Right lobe of liver (tissue), 6 donors: ENCODE measurements at regions not wholly inside any gene's neighbourhood (a gene's known extent, or its start where the extent isn't known, plus 50 kb on each side); places are given as distances from the start of the nearest gene placed in this dataset.

ENCODE experiments used
- ATAC-seq, 4 donors: fragments of 200-7000 bp; cut with Tn5 transposase; one replicate each; pipeline ENCODE4 v1.9.1; 2020; ENCODE audit warnings: mild to moderate bottlenecking in 4 of 4, moderate library complexity in 4 of 4
- DNase-seq, 3 donors: peaks; one replicate each; pipeline ENCODE4 v3.0.0-alpha.2; 2020
- H3K27ac ChIP-seq, 3 donors: fragments of 200-600 bp; one replicate each; pipeline ENCODE4 v1.8.0; 2022
- H3K27me3 ChIP-seq, 2 donors: fragments of 200-600 bp; one replicate each; pipeline ENCODE4 v1.8.0; 2022
- H3K36me3 ChIP-seq, 4 donors: fragments of 200-600 bp; sonication (generic) in 1 of 4; one replicate each; pipeline versions ENCODE4 v1.5.1 to v1.8.0; 2017 to 2022; ENCODE audit warnings: control low read depth in 1 of 4
- H3K4me1 ChIP-seq, 4 donors: fragments of 200-600 bp; sonication (generic) in 1 of 4; one replicate each; pipeline versions ENCODE4 v1.5.1 to v1.8.0; 2017 to 2022; ENCODE audit warnings: control low read depth in 1 of 4
- H3K4me3 ChIP-seq, 3 donors: fragments of 200-600 bp; one replicate each; pipeline ENCODE4 v1.8.0; 2022
- H3K9me3 ChIP-seq, 4 donors: fragments of 200-600 bp; sonication (generic) in 1 of 4; one replicate each; pipeline versions ENCODE4 v1.5.1 to v1.8.0; 2017 to 2022; ENCODE audit warnings: control low read depth in 1 of 4
- POLR2A ChIP-seq: fragments of 450-650 bp; IDR thresholded peaks from one replicate; pipeline ENCODE4 v1.6.1; 2017; ENCODE audit warnings: antibody characterized with exemption, mild to moderate bottlenecking
- WGBS: methylation state at CpG from one replicate; pipeline ENCODE4 v1.1.6; 2018; ENCODE audit warnings: low coverage, low lambda C conversion rate; ENCODE audit not compliant: insufficient coverage; ENCODE audit errors: missing lambda C conversion rate; 5-methylcytosine and 5-hydroxymethylcytosine counted together
- intact Hi-C, 2 donors: fragments of 100-400 bp; cut with DNase I; formaldehyde crosslinking; loops; one replicate each; pipeline versions ENCODE4 v1.11.2 to v1.14.1; 2022
- TF ChIP-seq, protein P1 (sequence below), 4 donors: fragments of 200-600 bp in 3 of 4; fragments of 450-650 bp in 1 of 4; IDR thresholded peaks; one replicate each; pipeline versions ENCODE4 v1.5.1 to v1.8.0; 2016 to 2022; ENCODE audit warnings: antibody characterized with exemption in 4 of 4, mild to moderate bottlenecking in 2 of 4
- donor health status: DM: no; HTN: yes; CAD: no.
- donor health status: DM: no; HTN: no; CAD: no.
- donor health status: DM: no; HTN: no; CAD: no.
- donor health status: DM: no; HTN: yes; CAD: no.
- donor health status: DM: no; HTN: yes; CAD: no.

- H3K4me3 ChIP-seq, result no peak overlapping the region
- intact Hi-C loops, result no loop called here
- ATAC-seq, result peak in 2 of 4 donors; percentile 9 to 26
- no peak overlapping the region for H3K27ac ChIP-seq
- no peaks in the 10 kb centered on the region for H3K27me3 ChIP-seq
- no peak for DNase-seq
- no peaks in the 10 kb centered on the region for H3K9me3 ChIP-seq
- peaks cover 0 to 29% (median 14%) of the 10 kb centered on the region in 4 donors for H3K4me1 ChIP-seq
- no peaks in the 10 kb centered on the region for H3K36me3 ChIP-seq
- WGBS, result 71% methylated on average over 5 of the region's 5 CpGs
- TF ChIP-seq POLR2A, result no peak
- TF ChIP-seq, protein P1, sequence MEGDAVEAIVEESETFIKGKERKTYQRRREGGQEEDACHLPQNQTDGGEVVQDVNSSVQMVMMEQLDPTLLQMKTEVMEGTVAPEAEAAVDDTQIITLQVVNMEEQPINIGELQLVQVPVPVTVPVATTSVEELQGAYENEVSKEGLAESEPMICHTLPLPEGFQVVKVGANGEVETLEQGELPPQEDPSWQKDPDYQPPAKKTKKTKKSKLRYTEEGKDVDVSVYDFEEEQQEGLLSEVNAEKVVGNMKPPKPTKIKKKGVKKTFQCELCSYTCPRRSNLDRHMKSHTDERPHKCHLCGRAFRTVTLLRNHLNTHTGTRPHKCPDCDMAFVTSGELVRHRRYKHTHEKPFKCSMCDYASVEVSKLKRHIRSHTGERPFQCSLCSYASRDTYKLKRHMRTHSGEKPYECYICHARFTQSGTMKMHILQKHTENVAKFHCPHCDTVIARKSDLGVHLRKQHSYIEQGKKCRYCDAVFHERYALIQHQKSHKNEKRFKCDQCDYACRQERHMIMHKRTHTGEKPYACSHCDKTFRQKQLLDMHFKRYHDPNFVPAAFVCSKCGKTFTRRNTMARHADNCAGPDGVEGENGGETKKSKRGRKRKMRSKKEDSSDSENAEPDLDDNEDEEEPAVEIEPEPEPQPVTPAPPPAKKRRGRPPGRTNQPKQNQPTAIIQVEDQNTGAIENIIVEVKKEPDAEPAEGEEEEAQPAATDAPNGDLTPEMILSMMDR (IDR thresholded peaks at IDR 0.05), result no peak
These were observed 263.2 kb downstream of the CNTN3 start for GRCh38 chr3:74351213-74351612.

DNA sequence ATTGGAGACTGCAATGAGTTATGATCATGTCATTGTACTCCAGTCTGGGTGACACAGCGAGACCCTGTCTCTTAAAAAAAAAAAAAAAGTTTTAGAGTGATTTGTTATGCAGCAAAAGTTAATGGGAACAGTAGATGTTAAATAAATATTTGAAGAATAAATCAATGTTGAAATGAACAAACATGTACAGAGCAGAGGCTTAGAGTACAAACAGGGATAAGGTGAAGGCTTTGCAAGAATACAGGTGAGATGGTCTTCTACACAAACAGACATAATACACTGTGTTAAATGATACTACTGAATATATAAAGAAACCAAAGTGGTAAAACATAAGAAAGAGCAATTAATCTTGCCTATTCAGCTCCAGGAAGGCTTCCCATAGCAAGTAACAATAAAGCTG lies 265.4 kb downstream of the CNTN3 start:
- peaks cover 0 to 29% (median 14%) of the 10 kb centered on the region in 4 donors for H3K4me1 ChIP-seq
- no peaks in the 10 kb centered on the region for H3K36me3 ChIP-seq
- no peaks in the 10 kb centered on the region for H3K27me3 ChIP-seq
- WGBS, result 9% methylated on average over 1 of the region's 1 CpG
- DNase-seq (no peak), ATAC-seq (peak; percentile 77 to 89 (median 81))
- no peaks in the 10 kb centered on the region for H3K9me3 ChIP-seq
- H3K4me3 ChIP-seq, result no peak overlapping the region
- peak overlapping the region; percentile 29 to 37 (median 37) for H3K27ac ChIP-seq
- intact Hi-C loops, result no loop called here
- TF ChIP-seq POLR2A, result no peak
- TF ChIP-seq, protein P1 (IDR thresholded peaks at IDR 0.05), result no peak

DNA sequence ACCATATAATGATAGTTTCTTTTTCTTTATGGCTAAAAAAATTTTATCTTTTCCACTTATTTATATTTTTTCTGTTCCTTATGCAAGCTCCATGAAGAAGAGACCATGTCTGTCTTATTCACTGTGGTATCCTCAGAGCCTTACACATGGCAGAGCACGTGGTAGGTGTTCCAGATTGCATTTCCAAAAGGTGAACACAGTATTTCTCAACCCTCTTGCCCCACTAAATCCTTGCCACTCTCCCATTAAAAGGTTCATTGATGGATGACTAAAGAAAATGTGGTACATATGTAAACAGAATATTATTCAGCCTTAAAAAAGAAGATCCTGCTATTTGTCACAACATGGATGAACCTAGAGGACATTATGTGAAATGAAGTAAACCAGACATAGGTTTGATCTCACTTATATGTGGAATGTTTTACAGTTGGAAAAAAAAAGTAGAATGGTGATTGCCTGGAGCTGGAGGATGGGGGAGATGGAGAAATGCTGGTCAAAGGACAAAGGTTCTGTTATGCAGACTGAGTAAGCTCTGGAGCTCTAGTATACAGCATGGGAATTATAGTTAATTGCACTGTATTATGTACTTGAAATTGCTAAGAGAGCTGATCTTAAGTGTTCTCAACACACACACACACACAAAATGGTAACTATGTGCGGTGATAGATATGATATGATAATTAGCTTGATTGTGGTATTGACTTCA lies 266.7 kb downstream of the CNTN3 start:
- 47% methylated on average over 2 of the region's 2 CpGs for WGBS
- ATAC-seq, result peak; percentile 72 to 83 (median 80)

DNA sequence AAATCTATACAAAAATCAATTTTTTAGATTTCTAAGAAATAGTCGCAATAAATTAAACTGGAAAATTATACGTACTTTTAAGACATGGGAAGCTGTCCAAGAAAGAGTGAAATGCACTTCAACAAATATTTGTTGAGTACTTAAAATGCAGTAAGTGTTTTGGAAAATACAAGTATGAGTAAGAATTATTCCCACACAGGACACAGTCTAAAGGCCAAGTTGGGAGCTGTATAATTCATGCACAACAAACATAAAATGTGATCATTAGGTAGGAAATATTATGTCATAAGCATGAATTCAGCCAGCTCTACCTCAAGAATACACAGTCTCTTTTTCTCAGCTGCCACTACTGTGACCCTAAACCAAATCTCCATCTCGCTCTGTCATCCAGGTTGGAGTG lies 267.6 kb downstream of the CNTN3 start:
- 54% methylated on average over 3 of the region's 3 CpGs for WGBS
- no peaks in the 10 kb centered on the region for H3K27me3 ChIP-seq

More for the DNA sequence above, 266.7 kb downstream of the CNTN3 start:
- TF ChIP-seq, protein P1 (IDR thresholded peaks at IDR 0.05), result no peak
- no peak for TF ChIP-seq POLR2A
- Histone ChIP-seq H3K4me1 (peaks cover 0 to 29% (median 14%) of the 10 kb centered on the region in 4 donors), H3K27me3 (no peaks in the 10 kb centered on the region), H3K27ac (peak overlapping the region in 2 of 3 donors; percentile 29 to 37), H3K36me3 (no peaks in the 10 kb centered on the region), H3K9me3 (no peaks in the 10 kb centered on the region), H3K4me3 (no peak overlapping the region)
- intact Hi-C loops, result no loop called here
- peak in 1 of 3 donors; percentile 50 for DNase-seq

More for the DNA sequence above, 267.6 kb downstream of the CNTN3 start:
- Histone ChIP-seq H3K4me1 (peaks cover 0 to 29% (median 14%) of the 10 kb centered on the region in 4 donors), H3K27ac (no peak overlapping the region), H3K36me3 (no peaks in the 10 kb centered on the region), H3K9me3 (no peaks in the 10 kb centered on the region), H3K4me3 (no peak overlapping the region)
- DNase-seq (no peak), ATAC-seq (peak in 1 of 4 donors; percentile 42)
- intact Hi-C loops, result no loop called here
- TF ChIP-seq, protein P1 (IDR thresholded peaks at IDR 0.05), result no peak
- no peak for TF ChIP-seq POLR2A
